ENCODE measurements at regions not wholly inside any gene's neighbourhood (a gene's known extent, or its start where the extent isn't known, plus 50 kb on each side); places are given as distances from the start of the nearest gene placed in this dataset.

DNA sequence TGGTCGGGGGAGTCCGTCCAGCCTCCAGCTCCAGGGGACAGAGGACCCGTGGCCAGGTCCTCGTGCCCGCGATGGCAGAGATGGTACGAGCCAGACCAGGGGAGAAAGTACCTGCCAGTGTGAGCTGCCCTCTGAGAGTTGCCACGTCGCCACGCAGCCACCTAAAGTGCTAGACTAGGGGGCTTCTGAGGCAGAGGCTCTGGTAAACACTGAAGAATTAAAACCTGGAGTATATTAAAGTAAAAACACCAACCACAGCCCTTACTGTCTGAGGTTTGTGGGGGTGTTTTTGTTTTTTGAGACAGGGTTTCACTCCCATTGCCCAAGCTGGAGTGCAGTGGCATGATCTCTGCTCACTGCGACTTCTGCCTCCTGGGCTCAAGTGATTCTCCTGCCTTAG lies 60.1 kb upstream of the SORCS2 start:
- Histone ChIP-seq H3K9me3 (no peaks in the 10 kb centered on the region), H3K36me3 (replicated peaks) (no peaks in the 10 kb centered on the region), H3K4me3 (no peak overlapping the region), H3K4me1 (no peaks in the 10 kb centered on the region), H3K27me3 (ENCODE audit: low read depth) (no peaks in the 10 kb centered on the region)
- no peak for DNase-seq (ENCODE audit: low spot score in 2 of 2)
- in situ Hi-C loops (cut with MboI; ENCODE audit: low sequenced_read_pairs): no loop called here

DNA sequence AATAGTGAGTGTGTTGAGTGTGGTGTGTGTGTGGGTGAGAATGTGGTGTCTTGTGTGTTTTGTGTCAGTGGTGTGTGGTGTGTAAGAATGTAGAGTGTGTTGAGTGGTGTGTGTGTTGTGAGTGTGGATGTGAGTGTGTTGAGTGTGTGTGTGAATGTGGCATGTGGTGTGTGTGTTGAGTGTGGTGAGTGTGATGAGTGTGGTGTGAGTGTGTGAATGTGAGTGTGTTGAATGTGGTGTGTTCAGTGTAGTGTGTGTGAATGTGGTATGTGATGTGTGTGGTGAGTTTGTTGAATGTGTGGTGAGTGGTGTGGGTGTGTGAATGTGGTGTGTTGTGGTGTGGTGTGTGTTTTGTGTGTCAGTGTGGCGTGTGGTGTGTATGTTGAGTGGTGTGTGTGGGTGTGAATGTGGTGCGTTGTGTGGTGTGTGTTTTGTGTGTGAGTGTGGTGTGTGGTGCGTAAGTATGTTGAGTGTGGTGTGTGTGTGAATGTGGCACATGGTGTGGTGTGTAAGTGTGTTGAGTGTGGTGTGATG lies 60.8 kb upstream of the SORCS2 start:
- no peak for DNase-seq (ENCODE audit: low spot score in 2 of 2)
- H3K4me1 ChIP-seq: no peaks in the 10 kb centered on the region
- no peaks in the 10 kb centered on the region for H3K9me3 ChIP-seq
- no peak overlapping the region for H3K4me3 ChIP-seq
- no peaks in the 10 kb centered on the region for H3K27me3 ChIP-seq (ENCODE audit: low read depth)
- in situ Hi-C loops (cut with MboI; ENCODE audit: low sequenced_read_pairs): no loop called here
- H3K36me3 ChIP-seq (replicated peaks): no peaks in the 10 kb centered on the region

DNA sequence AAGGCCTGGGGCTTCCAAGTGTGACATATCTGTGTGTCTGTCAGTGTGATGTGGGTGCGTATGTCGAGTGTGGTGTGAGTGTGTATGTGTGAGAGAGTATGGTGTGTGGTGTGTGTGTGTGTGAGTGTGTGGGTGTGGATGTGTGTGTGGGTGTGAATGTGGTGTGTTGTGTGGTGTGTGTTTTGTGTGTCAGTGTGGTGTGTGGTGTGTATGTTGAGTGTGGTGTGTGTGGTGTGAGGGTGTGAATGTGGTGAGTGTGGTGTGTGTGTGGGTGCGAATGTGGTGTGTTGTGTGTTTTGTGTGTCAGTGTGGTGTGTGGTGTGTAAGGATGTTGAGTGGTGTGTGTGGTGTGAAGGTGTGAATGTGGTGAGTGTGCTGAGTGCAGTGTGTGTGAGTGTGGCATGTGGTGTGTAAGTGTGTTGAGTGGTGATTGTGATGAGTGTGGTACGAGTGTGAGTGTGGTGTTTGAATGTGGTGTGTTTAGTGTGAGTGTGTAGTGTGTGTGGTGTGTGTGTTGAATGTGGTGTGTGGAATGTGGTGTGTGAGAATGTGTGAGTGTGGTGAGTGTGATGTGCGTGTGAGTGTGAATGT lies 61.6 kb upstream of the SORCS2 start:
- Histone ChIP-seq H3K4me3 (no peak overlapping the region), H3K9me3 (no peaks in the 10 kb centered on the region), H3K27me3 (ENCODE audit: low read depth) (no peaks in the 10 kb centered on the region), H3K36me3 (replicated peaks) (no peaks in the 10 kb centered on the region), H3K4me1 (no peaks in the 10 kb centered on the region)
- DNase-seq (ENCODE audit: low spot score in 2 of 2): no peak
- in situ Hi-C loops (cut with MboI; ENCODE audit: low sequenced_read_pairs): no loop called here

DNA sequence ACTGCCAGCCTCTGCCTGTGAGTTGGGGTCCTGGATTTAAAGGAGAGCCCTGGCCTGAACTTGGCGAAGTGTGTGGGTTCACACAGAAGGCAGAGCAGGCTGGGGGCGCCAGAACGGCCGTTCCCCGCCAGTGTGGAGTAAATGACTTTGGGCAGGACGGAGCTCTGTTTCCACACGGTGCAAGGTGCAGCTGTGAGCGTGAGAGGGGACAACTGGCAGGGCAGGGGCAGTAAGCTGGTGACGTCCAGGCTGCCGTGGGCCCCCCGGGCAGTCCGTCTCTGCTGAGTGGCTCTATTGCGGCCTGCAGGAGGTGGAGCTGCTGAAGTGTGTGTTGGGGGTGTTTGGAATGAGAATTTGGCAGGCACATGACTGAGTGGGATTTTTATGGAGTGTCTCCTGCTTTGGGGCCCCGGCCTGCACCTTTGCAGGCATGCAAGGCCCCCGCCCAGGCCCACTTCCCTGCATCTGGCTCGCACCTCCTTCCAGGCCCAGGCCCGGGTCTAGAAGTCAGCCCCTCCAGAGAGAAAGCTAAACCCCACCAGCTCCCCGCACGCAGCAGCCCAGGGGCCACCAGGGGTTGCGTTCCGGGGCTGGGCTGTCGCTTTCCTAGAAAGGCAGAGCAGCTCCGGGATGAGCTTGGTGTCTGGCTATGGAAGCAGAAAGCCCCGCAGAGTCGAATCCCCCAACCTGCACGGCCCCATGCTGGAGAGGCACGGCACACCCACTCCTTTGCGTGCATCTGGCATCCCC lies 62.2 kb upstream of the GRPEL1 start:
- in situ Hi-C loops (cut with MboI; ENCODE audit: low sequenced_read_pairs): no loop called here
- no peaks in the 10 kb centered on the region for H3K36me3 ChIP-seq (replicated peaks)
- no peak for DNase-seq (ENCODE audit: low spot score in 2 of 2)
- no peaks in the 10 kb centered on the region for H3K27me3 ChIP-seq (ENCODE audit: low read depth)
- H3K4me3 ChIP-seq: no peak overlapping the region
- no peaks in the 10 kb centered on the region for H3K4me1 ChIP-seq
- H3K9me3 ChIP-seq: no peaks in the 10 kb centered on the region

DNA sequence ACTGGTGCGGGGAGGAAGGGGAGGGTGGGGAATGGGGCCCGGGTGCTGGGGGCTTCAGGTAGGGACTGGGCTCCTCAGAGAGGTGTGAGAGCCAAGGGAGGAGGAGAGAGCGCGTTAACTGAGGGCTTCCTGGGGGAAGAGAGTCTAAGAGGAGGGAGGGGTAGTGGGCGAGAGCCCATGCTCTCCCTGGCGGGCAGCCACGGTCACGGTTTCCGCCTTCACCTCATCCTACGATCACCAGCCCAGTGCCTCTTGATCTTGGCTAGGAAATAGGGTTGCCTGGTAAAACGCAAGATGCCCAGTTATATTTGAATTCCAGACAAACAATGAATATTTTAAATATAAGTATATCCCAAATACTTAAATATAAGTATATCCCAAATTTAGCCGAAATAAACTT lies 60.8 kb upstream of the GRPEL1 start:
- H3K27me3 ChIP-seq (ENCODE audit: low read depth): no peaks in the 10 kb centered on the region
- no peaks in the 10 kb centered on the region for H3K9me3 ChIP-seq
- no peak overlapping the region for H3K4me3 ChIP-seq
- no peaks in the 10 kb centered on the region for H3K36me3 ChIP-seq (replicated peaks)
- no peaks in the 10 kb centered on the region for H3K4me1 ChIP-seq
- in situ Hi-C loops (cut with MboI; ENCODE audit: low sequenced_read_pairs): no loop called here
- no peak for DNase-seq (ENCODE audit: low spot score in 2 of 2)

DNA sequence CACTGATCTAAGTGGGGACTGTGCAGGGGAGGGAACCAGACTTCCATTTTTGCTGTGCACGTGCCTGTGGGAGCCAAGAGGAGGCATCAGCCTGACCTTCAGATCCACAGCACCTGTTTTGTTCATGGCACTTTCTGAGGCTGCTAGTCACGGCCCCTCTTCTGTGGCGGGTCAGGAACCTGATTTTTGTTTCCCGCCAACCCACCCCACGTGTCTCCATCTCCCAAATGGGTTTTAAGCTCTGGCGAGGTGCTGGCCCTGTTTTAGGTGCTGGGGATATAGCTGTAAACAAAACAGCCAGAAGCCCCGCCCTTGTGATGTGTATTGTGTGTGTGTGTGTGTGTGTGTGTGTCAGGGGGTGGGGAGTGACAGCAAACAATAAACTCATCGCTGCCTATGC lies 60.4 kb upstream of the GRPEL1 start:
- in situ Hi-C loops (cut with MboI; ENCODE audit: low sequenced_read_pairs): no loop called here
- Histone ChIP-seq H3K4me3 (no peak overlapping the region), H3K4me1 (no peaks in the 10 kb centered on the region), H3K27me3 (ENCODE audit: low read depth) (no peaks in the 10 kb centered on the region), H3K36me3 (replicated peaks) (no peaks in the 10 kb centered on the region), H3K9me3 (no peaks in the 10 kb centered on the region)
- DNase-seq (ENCODE audit: low spot score in 2 of 2): no peak

DNA sequence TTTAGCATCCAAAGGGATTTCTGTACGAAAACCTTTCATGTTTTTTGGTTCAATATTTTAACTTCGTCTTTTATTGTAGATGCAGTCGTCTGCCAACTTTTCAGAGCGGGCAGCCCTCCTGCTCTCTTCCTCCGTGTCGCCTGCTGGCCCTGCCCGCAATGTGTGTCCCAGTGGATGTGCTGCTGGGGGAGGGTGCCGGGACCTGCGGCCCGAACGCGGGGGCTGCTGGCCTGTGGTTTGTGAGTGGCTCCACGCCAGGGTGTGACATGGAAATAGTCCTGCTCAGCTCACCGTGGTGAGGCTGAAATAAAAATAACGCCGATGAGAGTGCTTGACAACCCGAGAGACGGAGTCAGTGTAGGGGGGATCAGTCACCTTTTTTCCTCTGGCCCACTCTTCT lies 59.7 kb upstream of the GRPEL1 start:
- Histone ChIP-seq H3K9me3 (no peaks in the 10 kb centered on the region), H3K36me3 (replicated peaks) (no peaks in the 10 kb centered on the region), H3K4me1 (no peaks in the 10 kb centered on the region), H3K4me3 (no peak overlapping the region), H3K27me3 (ENCODE audit: low read depth) (no peaks in the 10 kb centered on the region)
- in situ Hi-C loops (cut with MboI; ENCODE audit: low sequenced_read_pairs): no loop called here
- DNase-seq (ENCODE audit: low spot score in 2 of 2): no peak

DNA sequence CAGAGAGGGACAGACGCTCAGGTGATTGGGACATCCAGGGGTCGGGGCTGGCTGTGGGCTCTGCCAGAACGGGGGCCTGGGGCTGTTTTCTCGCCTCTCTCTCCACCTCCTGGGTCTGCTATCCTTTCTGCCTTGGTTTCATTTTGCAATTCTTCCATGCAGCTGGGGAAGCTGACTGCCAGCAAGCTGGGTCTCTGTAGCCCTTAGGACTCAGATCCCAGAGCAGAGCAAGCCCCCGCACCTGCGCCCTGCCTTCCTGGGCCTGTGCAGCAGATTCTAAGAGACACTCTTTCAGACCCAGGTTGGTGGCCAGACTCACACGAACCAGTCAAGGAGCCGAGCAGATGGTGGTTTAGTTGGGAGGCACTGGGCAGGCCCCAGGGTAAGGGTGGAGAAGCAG lies 59.1 kb upstream of the GRPEL1 start:
- no peaks in the 10 kb centered on the region for H3K4me1 ChIP-seq
- no peak overlapping the region for H3K4me3 ChIP-seq
- DNase-seq (ENCODE audit: low spot score in 2 of 2): no peak
- H3K9me3 ChIP-seq: no peaks in the 10 kb centered on the region
- H3K27me3 ChIP-seq (ENCODE audit: low read depth): no peaks in the 10 kb centered on the region
- no peaks in the 10 kb centered on the region for H3K36me3 ChIP-seq (replicated peaks)
- in situ Hi-C loops (cut with MboI; ENCODE audit: low sequenced_read_pairs): no loop called here

DNA sequence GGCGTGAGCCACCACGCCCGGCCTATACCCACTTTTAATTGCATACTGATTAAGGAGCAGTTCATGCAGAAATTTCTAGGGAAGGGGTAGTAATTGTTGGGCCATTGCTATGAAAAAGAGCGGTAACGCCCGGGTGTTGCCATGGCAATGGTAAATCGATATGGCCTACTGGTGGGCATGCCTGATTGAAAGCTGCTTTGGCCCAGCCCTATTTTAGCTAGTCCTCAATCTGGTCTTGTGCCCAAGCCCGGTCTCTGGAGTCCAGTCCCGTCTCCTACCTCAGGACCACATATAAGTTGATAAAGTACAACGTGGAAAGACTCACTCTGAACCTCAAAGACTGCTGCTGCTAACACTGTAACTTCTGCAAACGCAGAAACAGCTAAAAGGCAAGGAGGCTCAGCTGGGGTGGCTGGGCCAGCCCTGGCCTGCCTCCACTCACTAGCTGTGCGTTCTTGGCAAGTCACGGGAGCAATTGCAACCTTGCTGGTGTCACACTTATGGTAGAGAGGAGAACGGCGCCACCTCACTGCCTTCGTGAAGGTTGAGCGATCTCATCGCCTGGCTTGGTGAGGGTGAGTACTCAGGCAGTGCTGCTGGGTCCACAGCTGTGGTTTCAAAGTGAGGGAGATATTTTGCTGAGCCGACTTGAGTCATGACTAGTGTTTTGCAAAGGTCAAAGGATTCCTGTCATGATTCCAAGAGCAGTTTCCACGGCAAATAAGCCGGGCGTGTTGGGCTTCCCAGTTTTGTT lies 57.0 kb upstream of the GRPEL1 start:
- Histone ChIP-seq H3K4me1 (no peaks in the 10 kb centered on the region), H3K27me3 (ENCODE audit: low read depth) (no peaks in the 10 kb centered on the region), H3K4me3 (no peak overlapping the region), H3K9me3 (no peaks in the 10 kb centered on the region), H3K36me3 (replicated peaks) (no peaks in the 10 kb centered on the region)
- no peak for DNase-seq (ENCODE audit: low spot score in 2 of 2)
- in situ Hi-C loops (cut with MboI; ENCODE audit: low sequenced_read_pairs): no loop called here

DNA sequence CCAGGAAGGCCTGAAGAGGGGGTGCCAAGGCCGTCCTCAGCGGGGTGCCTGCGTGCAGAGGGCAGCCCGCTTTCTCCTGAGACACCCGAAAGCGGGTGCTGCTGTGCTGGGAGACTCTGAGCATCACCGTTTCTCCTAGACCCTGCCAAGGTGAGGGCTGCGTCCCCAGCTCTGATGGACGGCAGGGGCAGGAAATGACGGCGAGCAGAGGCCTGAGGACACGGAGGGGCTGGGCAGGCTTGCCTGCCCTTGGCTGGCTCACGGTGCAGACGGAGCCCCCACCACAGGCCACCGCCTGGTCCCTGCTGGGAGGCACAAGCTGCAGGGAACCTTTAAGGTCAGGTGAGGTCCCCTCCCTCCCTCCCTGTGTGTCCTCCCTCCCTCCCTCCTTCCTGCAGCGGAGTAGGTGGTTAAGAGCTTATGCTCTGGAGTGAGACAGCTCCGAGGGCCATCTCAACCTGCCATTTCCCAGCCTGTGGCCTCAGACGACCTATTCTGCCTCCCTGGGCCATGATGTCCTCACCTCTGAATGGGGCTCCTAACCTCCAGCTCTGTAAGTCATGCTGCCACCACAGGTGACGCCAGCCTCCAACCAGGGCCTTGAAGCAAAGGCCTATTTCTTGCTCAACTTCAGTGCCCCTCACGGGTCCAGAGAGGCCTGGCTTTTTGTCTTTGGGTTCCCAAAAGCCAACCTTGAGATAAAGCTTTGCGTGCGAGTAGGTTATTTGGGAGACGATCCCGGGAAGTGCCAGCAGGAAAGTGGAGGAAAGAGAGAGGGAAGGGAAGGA lies 54.2 kb upstream of the GRPEL1 start:
- no peaks in the 10 kb centered on the region for H3K27me3 ChIP-seq (ENCODE audit: low read depth)
- in situ Hi-C loops (cut with MboI; ENCODE audit: low sequenced_read_pairs): no loop called here

DNA sequence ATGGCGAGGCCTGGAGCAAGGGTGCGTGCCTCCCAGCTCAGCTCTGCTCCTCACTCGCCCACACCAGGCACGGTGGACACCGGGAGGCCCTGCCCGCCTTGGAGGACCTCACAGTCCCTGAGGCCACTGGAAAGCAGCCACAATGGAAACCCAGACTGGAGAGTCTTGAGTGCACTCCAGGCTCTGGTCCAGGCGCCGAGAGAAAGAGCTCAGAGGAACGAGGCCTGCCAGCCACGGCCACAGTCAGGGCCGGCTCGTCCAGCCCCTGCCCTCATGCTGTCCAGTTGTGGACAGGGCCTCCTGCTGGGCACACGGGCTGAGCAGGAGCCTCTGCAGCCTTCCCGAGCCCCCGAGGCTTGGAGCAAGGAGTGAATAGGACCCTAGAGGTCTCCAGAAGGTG lies 53.3 kb upstream of the GRPEL1 start:
- no peaks in the 10 kb centered on the region for H3K36me3 ChIP-seq (replicated peaks)
- H3K27me3 ChIP-seq (ENCODE audit: low read depth): no peaks in the 10 kb centered on the region
- in situ Hi-C loops (cut with MboI; ENCODE audit: low sequenced_read_pairs): no loop called here
- H3K9me3 ChIP-seq: no peaks in the 10 kb centered on the region
- DNase-seq (ENCODE audit: low spot score in 2 of 2): no peak
- H3K4me1 ChIP-seq: no peaks in the 10 kb centered on the region
- no peak overlapping the region for H3K4me3 ChIP-seq

More for the DNA sequence above, 54.2 kb upstream of the GRPEL1 start:
- Histone ChIP-seq H3K36me3 (replicated peaks) (no peaks in the 10 kb centered on the region), H3K9me3 (no peaks in the 10 kb centered on the region), H3K4me1 (no peaks in the 10 kb centered on the region), H3K4me3 (no peak overlapping the region)
- DNase-seq (ENCODE audit: low spot score in 2 of 2): no peak

DNA sequence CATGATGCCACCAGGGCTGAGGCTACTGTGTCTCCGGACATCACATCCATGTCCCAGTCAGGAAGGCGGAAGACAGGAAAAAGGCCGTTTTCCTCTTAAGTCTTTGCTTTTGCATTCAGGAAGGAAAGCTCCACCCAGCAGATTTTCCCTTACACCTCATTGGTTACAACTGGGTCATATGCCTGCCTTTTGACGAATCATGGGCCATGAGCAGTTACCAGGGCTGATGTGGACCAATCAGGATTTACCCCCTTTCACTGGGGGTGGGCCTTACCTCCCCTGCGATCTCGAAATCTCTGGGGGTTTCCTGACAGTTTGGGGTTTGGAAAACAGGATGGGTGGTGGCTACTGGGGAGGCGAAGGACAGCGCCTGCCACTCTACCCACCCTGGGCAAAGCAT lies 52.5 kb upstream of the GRPEL1 start:
- H3K9me3 ChIP-seq: no peaks in the 10 kb centered on the region
- DNase-seq (ENCODE audit: low spot score in 2 of 2): peak in 1 of 2 experiments; percentile 29
- in situ Hi-C loops (cut with MboI; ENCODE audit: low sequenced_read_pairs): no loop called here
- H3K4me3 ChIP-seq: no peak overlapping the region
- H3K4me1 ChIP-seq: no peaks in the 10 kb centered on the region
- no peaks in the 10 kb centered on the region for H3K36me3 ChIP-seq (replicated peaks)
- no peaks in the 10 kb centered on the region for H3K27me3 ChIP-seq (ENCODE audit: low read depth)

DNA sequence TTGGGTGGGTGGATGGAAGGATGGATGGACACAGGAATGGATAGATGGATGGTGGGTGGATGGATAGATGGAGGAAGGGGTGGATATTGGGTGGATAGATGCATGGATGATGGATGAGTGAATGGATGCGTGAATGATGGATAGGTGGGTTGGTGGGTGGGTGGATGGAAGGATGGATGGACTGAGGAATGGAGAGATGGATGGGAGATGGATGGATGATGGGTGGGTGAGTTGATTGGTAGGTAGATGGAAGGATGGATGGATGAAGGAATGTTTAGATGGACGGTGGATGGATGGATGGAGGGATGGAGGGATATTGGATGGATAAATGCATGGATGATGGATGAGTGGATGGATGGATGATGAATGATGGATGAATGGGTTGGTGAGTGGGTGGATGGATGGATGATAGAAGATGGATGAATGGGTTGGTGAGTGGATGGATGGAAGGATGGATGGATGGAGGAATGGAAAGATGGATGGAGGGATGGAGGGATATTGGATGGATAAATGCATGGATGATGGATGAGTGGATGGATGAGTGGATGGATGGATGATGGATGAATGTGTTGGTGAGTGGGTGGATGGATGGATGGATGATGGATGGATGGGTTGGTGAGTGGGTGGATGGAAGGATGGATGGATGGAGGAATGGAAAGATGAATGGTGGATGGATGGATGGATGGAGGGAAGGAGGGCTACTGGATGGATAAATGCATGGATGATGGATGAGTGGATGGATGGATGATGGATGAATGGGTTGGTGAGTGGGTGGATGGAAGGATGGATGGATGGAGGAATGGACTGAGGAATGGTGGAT lies 50.4 kb upstream of the GRPEL1 start:
- Histone ChIP-seq H3K4me1 (no peaks in the 10 kb centered on the region), H3K36me3 (replicated peaks) (no peaks in the 10 kb centered on the region), H3K4me3 (no peak overlapping the region), H3K9me3 (no peaks in the 10 kb centered on the region), H3K27me3 (ENCODE audit: low read depth) (no peaks in the 10 kb centered on the region)
- in situ Hi-C loops (cut with MboI; ENCODE audit: low sequenced_read_pairs): no loop called here
- no peak for DNase-seq (ENCODE audit: low spot score in 2 of 2)

All from HAP-1 (cell line).